ENCODE measurements at regions not wholly inside any gene's neighbourhood (a gene's known extent, or its start where the extent isn't known, plus 50 kb on each side); places are given as distances from the start of the nearest gene placed in this dataset.
"Not testable (repeated sequence)": the region's sequence is repeated elsewhere in the genome, so short reads cannot be mapped to it uniquely, and the experiment has no call there.

GRCh38 chr11:96447208-96448110 lies 57.6 kb downstream of the JRKL start:
- DNase-seq, result no peak

GRCh38 chr11:96448225-96448624 lies 58.4 kb downstream of the JRKL start:
- DNase-seq, result no peak

- no peak for DNase-seq
These were observed 66.3 kb downstream of the JRKL start for GRCh38 chr11:96456111-96456510.

- DNase-seq, result no peak
These were observed 69.9 kb downstream of the JRKL start for GRCh38 chr11:96459751-96460150.

GRCh38 chr11:96461871-96462270 lies 72.1 kb downstream of the JRKL start:
- DNase-seq, result no peak

- DNase-seq, result peak; percentile 81
These were observed 75.0 kb downstream of the JRKL start for GRCh38 chr11:96464700-96465307.

- peak; percentile 23 for DNase-seq
These were observed 75.7 kb downstream of the JRKL start for GRCh38 chr11:96465512-96465911.

GRCh38 chr11:96466607-96467006 lies 76.8 kb downstream of the JRKL start:
- DNase-seq, result no peak

- DNase-seq, result no peak
These were observed 80.0 kb downstream of the JRKL start for GRCh38 chr11:96469776-96470175.

- no peak for DNase-seq
These were observed 80.7 kb downstream of the JRKL start for GRCh38 chr11:96470521-96470920.

- no peak for DNase-seq
These were observed 82.3 kb downstream of the JRKL start for GRCh38 chr11:96472085-96472484.

- DNase-seq, result no peak
These were observed 84.5 kb downstream of the JRKL start for GRCh38 chr11:96474263-96474662.

GRCh38 chr11:96481204-96481603 lies 91.4 kb downstream of the JRKL start:
- DNase-seq, result no peak

GRCh38 chr11:96481771-96482170 lies 92.0 kb downstream of the JRKL start:
- DNase-seq, result no peak

- DNase-seq, result no peak
These were observed 92.4 kb downstream of the JRKL start for GRCh38 chr11:96482193-96482592.

- DNase-seq, result no peak
These were observed 93.7 kb downstream of the JRKL start for GRCh38 chr11:96483374-96483955.

- DNase-seq, result no peak
These were observed 94.5 kb downstream of the JRKL start for GRCh38 chr11:96484361-96484760.

GRCh38 chr11:96486890-96487611 lies 97.2 kb downstream of the JRKL start:
- DNase-seq, result no peak

- not testable (repeated sequence) for DNase-seq
These were observed 99.1 kb downstream of the JRKL start for GRCh38 chr11:96488911-96489310.

GRCh38 chr11:96500440-96500839 lies 110.6 kb downstream of the JRKL start:
- DNase-seq, result no peak

- DNase-seq, result no peak
These were observed 116.2 kb downstream of the JRKL start for GRCh38 chr11:96506041-96506440.

GRCh38 chr11:96506953-96507354 lies 117.1 kb downstream of the JRKL start:
- DNase-seq, result no peak

GRCh38 chr11:96508861-96509260 lies 119.0 kb downstream of the JRKL start:
- no peak for DNase-seq
